Activated T-cell treated with anti-CD3 and anti-CD28 coated beads, Interleukin-2, amount 50 U/mL, for 48 hours (primary cell): ENCODE measurements at regions not wholly inside any gene's neighbourhood (a gene's known extent, or its start where the extent isn't known, plus 50 kb on each side); places are given as distances from the start of the nearest gene placed in this dataset.

ENCODE experiments used
- DNase-seq, 2 experiments: peaks; one replicate each; pipeline ENCODE4 v3.0.0-alpha.2; 2020

GRCh38 chr15:66832664-66833063 is 130.6 kb downstream of the SMAD6 start:
- DNase-seq = no peak

DNA sequence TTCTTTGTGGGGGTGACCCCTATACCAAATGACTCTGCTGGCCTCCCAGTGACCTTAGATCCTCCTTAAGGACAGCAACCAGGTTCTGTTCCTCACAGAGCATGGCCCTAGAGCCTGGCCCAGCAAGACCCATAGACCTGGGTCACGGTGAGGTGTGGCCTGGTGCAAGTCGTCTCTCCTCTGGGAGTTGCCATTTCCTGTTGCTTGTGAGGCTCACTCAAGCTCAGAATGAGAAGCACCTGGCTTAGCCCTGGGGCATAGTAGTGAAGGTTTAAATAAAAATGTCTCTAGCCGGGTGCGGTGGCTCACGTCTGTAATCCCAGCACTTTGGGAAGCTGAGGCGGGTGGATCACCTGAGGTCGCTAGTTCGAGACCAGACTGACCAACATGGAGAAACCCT is 131.3 kb downstream of the SMAD6 start:
- no peak for DNase-seq

DNA sequence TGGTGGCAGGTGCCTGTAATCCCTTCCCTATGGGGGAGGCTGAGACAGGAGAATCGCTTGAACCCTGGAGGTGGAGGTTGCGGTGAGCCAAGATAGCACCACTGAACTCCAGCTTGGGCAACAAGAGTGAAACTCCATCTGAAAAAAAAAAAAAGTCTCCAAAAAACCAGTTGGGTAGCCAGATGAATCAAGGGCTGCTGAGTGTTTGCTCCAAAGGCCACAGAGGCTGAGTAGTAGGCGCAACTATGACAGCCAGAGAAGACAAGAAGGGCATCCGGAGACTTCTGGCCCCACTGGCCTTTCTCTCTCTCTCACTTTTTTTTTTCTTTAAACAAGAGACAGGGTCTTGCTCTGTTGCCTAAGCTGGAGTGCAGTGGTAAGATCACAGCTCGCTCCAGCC is 131.8 kb downstream of the SMAD6 start:
- no peak for DNase-seq

GRCh38 chr15:66834881-66835878 is 133.1 kb downstream of the SMAD6 start:
- DNase-seq = no peak

- DNase-seq = no peak
Observed at GRCh38 chr15:66836231-66837030, 134.4 kb downstream of the SMAD6 start.

GRCh38 chr15:66838202-66838601 is 136.2 kb downstream of the SMAD6 start:
- no peak for DNase-seq

DNA sequence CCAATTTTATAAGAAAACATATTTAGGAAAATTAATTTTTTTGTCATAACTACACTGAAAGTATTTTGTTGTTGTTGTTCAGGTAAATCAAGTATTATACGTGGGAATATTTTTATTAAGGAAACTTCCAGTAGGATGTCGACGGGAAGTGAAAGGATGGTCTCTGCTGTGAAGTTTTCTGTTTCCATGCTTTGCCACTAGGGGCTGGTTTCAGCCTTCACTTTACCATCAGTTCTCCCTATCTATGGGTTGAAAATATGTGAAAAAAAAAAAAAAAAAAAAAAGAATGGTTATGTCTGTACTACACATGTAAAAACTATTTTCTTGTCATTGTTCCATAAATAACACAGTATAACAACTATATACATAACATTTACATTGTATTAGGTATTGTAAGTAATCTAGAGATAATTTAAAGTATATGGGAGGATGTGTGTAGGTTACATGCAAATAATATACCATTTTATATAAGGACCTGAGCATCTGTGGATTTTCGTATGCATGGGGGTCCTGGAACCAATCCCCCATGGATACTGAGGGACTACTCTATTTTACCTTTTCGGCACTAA is 136.7 kb downstream of the SMAD6 start:
- no peak for DNase-seq

- no peak for DNase-seq
Observed at GRCh38 chr15:66839506-66840112, 137.6 kb downstream of the SMAD6 start.

DNA sequence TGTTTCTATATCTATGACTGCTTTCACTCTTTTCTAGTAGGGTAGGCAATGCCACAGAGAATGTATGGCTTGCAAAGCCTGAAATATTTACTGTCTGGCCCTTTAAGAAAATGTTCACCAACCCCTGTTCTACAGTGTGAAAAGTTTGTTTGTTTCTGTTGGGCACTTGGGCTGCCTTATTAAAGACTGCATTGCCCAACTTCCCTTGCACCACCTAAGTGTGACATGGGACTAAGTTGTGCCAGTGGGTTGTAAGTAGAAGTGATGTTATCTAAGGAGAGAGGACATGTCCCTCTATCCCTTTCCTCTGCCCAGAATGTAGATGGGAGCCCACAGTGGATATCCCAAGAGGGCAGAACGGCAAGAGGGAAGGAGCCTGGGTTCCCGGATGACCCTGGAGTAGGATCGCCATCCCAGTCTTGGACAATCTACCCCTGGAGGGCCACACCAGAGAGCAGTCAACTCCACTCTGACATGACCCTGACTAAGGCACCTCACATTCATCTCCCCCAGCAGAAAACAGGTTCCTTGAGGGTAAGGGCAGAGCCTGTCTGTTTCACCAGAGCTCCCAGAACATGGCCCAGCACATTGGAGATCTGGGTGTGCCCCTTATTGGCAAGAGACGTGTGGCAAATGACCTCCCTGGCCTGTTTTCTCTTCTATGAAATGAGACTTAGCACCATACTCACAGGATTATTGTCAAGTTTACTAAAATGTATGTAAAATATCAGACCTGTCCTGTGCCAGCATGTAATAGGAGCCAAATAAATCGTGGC is 138.8 kb downstream of the SMAD6 start:
- no peak for DNase-seq

DNA sequence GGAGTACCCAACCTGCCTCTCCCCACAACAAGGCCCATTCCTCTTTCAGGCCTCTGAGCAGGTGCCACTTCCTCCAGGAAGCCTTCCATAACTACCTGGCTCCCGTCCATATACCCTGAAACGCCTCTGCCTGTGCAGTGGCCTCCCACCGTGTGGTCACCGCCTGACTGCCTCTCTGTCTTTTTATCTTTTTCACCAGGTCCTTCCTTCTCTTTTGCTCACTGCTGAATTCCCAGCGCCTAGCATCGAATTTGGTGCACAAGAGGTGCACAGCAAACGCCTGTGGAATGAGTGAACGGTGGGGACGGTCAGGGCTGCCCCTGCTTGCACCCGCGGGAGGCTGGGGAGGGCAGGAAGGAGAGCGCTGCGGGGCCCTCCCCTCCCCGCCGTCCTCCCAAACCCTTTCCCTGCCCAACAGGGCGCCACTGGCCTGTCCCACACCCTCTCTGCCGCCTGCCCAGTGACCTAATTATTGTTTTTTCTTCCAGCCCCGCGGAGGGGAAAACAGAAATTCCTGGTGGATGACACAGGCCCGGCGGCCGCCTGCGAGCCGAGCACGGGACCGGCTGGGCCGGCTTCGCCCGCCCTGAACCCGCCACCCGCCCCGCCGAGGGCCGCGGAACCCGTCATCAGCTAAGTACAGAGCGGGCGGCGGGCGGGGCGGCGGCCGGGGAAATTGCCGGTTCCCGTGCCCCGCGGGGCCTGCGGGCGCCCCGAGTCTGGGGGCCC is 140.1 kb downstream of the SMAD6 start:
- peak in 1 of 2 experiments; percentile 43 for DNase-seq

GRCh38 chr15:66842710-66843441 is 140.8 kb downstream of the SMAD6 start:
- DNase-seq = no peak

DNA sequence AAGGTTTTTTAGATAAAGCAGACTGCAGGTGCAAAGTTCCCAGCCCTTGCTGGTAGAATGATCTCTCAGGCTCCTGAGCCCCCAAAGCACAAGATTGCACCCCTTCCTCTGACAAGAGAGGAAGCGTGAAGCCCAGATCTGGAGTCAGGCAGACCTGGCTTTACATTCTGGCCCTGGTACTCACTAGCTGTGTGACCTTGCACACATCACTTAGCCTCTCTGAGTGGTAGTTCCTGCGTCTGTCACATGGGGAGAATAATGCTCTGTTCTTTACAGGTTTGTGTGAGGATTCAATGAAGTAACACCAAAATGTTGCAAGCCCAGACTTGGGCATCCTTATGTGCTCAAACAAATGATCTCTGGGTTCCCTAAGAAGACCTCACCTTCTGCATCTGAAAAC is 141.5 kb downstream of the SMAD6 start:
- DNase-seq = no peak

GRCh38 chr15:66844041-66844746 is 142.2 kb downstream of the SMAD6 start:
- no peak for DNase-seq

- DNase-seq = no peak
Observed at GRCh38 chr15:66844747-66845145, 142.7 kb downstream of the SMAD6 start.

DNA sequence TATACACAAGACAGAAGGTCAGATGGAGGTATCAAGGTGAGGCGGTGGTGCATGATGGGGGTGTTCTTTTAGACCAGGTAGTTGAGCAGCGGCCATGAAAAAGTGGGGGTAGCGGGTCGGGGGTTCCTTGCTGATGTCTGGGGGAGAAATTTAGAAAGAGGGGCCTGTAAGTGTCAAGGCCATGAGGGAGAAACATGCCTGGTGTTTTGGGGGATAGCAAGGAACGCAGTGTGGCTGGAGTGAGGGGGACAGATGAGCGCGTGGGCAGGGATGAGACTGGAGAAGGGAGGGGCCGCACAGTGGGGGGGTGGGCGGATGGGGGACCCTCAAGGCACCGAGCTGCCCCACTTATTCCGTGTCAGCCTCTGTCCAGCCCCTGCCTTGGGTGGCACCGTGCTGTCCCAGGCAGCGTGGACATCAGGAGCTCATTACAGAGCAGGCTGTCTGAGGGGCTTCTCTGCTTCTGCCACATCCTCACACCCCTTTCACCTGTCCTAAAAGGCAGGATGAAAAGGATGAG is 143.3 kb downstream of the SMAD6 start:
- DNase-seq = no peak

GRCh38 chr15:66846031-66846430 is 144.0 kb downstream of the SMAD6 start:
- DNase-seq = no peak

DNA sequence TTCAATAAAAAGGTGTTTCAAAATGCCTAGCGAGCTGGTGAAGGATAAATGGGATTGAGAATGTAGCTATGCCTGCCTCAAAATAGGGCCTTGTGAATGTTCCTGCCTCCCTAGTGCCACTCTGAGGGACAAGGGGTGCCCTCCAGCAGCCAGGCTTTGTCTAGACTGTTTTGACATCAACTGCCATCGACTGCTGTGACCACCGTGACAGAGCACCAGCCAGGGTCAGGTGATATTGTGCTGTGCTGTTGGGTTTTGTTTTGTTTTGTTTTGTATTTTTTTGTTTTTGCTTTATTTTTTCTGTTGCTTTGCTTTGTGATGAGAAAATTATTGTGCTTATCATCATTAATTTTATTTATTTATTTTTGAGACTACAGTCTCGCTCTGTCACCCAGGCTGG is 144.8 kb downstream of the SMAD6 start:
- no peak for DNase-seq

GRCh38 chr15:66847565-66847991 is 145.5 kb downstream of the SMAD6 start:
- peak in 1 of 2 experiments; percentile 4 for DNase-seq

DNA sequence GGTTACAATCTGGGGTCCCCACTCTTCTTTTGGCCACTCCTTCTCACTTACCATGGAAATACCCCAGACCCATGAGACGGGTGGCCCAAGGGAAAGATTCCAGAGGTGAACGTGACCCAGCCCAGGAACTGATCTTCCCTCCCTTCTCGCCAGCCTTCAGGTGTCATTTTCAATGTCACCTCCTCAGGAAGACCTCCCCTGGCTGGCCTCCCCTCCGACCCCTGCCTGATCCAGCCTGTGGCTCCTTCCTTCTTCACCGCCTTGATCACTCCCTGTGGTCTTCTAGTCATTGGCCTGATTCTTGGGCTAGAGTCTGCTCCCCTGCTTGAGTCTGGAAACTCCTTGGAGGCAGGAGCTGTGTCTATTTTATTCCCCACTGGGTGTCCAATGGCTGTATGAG is 146.1 kb downstream of the SMAD6 start:
- DNase-seq = no peak
